HG03060 (cell line): ENCODE measurements at regions not wholly inside any gene's neighbourhood (a gene's known extent, or its start where the extent isn't known, plus 50 kb on each side); places are given as distances from the start of the nearest gene placed in this dataset.
"Not testable (repeated sequence)": the region's sequence is repeated elsewhere in the genome, so short reads cannot be mapped to it uniquely, and the experiment has no call there.

ENCODE experiments used
- ATAC-seq: cut with Tn5 transposase; IDR thresholded peaks from one replicate; pipeline ENCODE4 v1.9.1; 2021; ENCODE audit warnings: low read depth, moderate number of reproducible peaks; ENCODE audit not compliant: unreplicated experiment

DNA sequence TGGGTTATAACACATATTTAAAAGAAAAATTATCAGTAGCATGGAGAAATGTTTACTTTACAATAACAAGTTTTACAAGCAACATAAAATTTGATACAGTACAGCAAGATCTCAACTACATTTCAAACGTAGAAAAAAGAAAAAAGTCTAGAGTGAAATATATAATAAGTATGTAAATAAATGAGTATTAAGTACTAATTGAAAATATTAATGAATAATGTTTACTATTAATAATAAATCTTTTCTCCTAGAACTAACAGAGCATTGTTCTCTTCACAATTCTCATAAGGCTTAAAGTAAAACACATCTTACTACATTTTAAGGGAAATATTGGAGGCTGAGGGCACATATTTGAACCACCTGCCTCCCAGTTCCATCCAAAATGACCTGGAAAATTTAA is 72.1 kb downstream of the TMEM212 start:
- ATAC-seq: no peak

DNA sequence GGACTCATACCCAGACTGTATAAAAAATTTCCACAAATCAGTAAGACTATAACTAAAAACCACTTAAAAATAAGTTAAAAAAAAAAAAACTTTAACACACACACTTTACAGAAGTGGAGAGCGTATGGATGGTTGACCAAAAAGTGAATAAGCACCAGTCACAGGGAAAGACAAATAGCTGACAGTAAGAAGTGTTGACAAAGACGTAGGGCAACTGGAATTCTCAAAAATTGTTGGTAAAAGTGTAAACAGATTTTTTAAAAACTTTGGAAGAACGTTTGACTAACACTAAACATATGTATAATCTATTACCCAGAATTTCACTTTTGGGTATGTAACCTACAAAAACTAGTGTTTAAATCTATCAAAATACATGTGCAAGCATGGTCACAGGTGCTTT is 73.7 kb downstream of the TMEM212 start:
- ATAC-seq: no peak

DNA sequence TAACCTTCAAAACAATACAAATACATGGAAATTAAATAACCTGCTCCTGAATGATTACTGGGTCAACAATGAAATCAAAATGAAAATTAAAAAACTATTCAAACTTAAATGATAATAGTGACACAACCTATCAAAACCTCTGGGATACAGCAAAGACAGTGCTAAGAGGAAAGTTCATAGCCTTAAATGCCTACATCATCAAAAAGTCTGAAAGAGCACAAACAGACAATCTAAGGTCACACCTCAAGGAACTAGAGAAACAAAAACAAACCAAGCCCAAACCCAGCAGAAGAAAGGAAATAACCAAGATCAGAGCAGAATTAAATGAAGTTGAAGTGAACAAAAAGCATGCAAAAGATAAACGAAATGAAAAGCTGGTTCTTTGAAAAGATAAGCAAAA is 79.5 kb downstream of the TMEM212 start:
- not testable (repeated sequence) for ATAC-seq

DNA sequence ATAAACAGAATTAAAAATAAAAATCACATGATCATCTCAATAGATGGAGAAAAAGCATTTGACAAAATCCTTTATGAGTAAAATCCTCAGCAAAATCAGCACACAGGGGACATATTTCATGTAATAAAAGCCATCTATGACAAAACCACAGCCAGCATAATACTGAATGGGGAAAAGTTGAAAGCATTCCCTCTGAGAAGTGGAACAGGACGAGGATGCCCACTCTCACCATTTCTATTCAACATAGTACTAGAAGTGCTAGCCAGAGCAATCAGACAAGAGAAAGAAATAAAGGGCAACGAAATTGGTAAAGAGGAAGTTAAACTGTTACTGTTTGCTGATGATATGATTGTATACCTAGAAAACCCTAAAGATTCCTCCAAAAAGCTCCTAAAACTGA is 80.5 kb downstream of the TMEM212 start:
- not testable (repeated sequence) for ATAC-seq

DNA sequence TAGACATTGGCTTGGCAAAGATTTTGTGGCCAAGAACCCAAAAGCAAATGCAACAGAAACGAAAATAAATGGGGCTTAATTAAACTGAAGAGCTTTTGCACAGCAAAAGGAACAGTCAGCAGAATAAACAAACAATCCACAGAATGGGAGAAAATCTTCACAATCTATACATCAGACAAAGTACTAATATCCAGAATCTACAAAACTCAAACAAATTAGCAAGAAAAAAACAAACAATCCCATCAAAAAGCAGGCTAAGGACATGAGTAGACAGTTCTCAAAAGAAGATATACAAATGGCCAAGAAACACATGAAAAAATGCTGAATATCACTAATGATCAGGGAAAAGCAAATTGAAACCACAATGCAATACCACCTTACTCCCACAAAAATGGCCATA is 81.7 kb downstream of the TMEM212 start:
- not testable (repeated sequence) for ATAC-seq

DNA sequence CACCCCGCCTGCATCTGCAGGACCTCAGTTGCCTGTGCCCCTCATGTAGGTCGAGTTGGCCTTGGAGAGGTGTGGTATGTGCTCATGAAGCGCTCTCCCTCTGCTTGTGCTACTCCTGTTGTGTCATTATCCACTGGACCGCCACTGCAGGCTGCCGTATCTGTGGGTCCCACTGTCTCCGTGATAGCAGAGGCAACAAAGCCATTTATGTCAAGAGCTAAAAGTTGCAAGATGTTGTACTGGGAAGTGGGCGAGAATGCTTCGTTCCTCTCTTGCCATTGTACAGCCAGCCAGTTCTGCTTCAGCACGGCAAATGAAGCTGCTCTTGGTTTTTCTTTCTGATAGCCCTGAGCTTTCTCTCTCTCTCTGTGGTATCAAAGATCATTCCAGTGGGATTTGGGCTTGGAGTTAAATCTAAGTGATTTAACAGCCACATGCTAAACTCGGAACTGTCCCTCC is 89.0 kb downstream of the TMEM212 start:
- no peak for ATAC-seq

DNA sequence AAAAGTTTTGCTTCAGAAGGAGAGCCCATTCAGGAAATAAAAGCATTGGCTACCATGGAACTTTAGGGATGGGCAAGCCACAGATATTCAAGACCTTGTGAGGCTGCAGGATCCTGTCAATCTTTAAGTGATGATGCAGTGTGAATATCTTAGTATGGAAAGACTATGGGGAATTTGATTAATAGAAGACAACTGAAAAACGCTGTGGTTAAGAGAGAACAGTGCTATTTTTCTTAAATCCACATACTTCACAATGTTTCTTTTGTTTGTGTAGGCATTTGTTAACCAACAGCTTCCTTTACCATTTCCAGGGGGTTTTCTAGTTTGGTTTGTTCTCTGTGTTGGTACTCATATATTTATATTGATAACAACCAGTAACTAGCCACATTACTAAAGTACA is 90.3 kb downstream of the TMEM212 start:
- no peak for ATAC-seq

DNA sequence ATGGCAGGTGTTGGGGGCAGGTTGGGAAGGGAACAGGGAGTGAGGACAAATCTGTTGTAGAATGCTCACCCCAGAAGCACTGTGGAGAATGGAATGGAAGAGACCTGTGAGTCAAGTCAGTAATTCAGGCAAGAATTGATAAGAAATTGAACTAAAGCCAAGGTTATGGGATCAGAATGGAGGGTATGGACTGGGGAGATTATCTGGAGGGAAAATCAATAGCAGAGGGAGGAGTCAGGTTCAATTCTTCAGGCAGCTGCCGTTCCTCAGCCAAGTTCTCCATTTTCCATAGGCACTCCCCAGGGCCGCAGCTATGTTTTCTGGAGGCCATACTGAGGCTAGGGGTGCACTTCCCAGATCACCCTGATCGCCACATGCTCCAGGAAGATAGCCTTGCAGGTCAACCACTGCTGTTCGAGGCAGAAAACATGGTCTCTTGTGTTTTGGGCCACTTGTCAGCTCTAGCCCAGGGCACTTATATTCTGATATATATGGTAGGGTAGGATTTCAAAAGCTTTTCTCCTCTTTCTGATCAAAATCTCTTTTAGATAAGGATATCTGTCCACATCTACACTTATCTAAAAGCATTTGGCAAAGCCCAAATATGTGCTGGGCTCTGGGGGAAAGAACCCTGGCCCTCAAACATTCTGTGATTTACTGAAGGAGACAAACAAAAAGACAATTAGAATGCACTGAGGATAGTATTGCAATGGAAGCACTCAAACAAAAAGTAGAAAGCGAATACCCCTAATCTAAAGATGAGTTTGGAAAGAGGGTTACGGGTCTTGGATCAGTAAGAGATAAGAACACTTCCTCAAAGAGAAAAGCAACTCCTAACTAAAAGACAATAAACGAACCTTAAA is 92.3 kb downstream of the TMEM212 start:
- no peak for ATAC-seq

DNA sequence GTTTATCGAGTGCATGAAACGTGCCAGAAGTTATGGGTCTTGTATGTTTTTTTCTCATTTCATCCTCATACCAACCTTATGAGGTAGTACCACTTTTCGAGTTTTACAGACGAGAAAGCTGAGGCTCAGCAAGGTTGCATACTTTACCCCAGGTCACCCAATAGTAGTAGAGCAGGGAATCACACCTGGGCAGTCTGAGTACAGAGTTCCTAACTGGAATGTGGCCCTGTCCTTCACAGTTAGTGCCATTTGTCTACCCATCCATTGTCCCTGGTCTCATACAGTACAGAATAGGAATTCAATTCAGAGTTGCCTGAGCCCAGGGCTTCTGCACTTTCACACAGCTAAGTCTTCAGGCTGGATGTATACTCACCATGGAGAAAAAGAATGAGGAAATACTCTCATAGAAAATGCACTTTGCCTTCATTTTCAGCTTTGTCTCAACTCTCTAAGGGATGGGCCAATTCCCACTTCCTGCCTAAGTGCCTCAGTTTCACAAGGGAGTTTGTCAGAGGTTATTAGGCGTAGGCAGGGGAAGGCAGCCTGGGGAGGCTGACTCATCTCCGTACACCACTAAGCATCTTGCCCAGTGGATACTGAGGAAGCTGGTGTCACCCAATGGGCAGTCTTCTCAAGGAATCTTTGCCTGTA is 93.2 kb downstream of the TMEM212 start:
- ATAC-seq: no peak

DNA sequence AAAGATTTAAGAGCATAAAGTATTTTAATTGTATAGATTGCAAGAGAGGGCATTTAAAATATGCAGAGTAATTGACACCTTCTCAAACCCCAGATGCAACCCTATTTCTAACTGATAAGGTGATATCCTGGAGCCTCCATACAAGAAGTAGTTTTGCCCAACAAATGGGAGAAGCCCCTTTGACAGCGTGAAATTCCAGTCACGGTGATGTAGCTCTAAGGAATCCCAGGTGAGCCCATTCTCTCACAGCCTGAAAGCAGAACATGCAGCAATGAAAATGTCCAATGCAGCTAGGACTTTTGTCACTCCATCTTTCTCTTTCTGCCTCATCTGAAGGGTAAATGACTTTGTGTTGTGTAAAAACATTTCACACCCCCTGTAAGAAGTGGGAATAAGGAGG is 96.4 kb downstream of the TMEM212 start:
- no peak for ATAC-seq

DNA sequence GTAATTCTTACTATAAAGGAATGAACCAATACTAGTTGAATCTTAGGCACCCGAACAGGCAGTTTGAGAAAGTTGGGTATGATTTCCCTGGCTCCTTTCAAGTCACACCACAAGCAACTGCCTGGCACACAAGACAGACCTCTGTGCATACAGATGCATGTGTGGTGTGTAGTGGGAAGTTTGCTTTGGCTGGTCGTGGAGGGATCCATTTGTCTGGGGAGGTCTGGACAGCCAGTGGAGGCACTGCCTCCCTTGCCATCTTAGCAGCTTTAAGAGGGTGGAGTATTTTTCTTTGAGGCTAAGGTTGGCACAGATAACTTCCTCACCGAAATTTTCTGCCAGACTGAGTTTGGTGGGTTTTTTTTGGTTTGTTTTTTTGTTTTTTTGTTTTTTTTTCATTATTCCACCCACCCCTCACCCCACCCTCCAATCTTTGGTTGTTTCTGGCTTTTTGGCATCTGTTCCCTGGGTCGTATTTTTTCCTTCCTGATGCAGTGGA is 97.1 kb downstream of the TMEM212 start:
- ATAC-seq: no peak

DNA sequence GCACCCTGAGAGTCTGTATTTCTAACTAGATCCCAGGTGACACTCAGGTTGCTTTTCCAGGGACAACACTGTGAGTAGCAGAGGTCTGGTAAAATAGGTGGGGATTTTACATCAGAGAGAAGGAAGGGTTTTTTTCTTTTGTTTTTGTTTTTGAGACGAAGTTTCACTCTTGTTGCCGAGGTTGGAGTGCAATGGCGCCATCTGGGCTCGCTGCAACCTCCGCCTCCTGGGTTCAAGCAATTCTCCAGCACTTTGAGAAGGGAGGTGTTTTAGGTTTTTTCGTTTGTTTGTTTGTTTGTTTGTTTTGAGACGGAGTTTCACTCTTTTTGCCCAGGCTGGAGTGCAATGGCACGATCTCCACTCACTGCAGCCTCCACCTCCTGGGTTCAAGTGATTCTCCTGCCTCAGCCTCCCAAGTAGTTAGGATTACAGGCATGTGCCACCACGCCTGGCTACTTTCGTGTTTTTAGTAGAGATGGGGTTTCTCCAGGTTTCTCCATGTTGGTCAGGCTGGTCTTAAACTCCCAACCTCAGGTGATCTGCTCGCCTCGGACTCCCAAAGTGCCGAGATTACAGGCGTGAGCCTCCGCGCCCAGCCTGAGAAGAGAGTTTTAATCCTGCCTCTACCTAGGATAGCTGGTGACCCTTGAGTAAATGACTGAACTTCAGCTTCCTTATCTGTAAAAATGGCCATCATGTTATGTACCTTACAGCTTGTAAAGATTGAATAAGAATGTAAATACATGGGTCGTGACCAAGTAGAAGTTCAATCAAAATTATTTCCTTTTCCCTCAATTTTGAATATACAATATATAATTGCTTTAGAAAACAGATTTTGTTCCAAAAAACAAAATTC is 95.9 kb upstream of the FNDC3B start:
- ATAC-seq: no peak

DNA sequence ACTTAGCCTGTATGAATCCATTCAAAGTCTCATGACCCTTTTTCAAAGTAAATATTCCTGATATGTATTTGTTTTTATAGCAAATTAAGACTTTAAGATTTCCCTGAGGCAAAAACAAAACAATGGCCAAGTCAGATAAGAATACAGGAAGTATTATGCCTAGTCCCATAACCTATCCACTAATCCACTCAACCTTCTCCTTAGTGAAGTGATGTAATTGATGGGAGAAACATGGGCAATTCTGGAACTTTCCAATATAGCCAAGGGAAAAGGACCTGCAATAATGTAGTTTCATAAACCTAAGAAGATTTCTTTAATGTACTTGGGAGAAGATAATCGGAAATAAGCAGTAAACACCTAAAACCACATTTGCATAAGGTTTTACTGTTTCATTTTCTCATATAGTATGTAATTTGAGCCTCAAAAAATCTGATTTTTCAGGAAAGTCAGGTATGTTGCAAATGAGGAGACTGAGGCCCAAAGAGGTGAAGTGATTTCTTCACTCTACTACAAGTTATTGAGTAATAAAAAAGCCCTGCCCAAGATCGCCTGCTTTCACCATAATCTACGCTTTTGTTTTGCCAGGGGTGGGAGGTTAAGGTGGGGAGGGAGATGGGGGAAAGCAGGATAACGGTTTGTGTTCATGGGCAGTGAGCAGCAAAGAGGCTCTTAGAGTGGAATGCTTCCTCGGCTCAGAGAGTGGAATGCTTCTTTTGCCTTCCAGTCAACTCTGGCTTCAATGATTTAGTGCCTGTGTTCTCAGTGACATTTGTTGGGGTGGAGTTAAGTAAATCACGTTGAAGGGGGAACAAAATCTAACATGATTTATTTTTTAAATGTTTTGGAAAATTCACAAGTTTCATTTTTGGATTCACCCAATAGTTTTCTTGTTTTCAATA is 95.0 kb upstream of the FNDC3B start:
- ATAC-seq: no peak

DNA sequence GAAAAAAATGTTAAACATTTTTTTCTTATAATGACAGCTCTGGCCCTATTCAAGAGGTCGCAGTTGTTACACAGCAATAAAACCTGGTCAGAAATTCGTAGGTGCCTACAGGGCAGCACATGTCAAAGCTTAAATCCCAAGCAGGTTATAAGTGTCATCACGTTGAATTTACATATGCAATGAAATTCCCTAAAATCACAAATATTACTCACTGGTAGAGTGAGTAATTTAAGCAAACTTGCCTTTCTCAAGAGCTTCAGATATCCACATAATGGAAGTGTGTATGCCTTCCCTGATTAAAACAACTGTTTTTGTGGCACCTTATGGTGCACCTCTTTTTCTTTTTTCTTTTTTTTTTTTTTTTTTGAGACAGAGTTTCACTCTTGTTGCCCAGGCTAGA is 90.7 kb upstream of the FNDC3B start:
- ATAC-seq: no peak

DNA sequence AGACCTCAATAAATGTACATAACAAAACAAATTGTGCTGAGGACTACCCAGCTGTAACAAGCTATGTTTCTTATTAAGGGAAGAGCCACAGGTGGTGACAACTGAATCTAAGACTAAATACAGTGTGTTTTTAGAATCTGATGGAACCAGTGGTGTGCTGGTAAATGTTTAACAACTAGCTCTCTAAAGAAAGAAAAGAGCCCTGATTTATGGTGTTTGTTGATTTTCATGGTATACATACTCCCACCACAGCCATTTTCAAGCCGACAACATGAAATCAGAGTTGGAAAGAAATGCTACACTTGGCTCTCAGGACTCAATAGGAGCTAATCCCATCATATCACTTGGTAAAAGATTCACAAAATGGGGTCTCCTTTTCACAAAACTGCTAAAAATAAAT is 89.8 kb upstream of the FNDC3B start:
- no peak for ATAC-seq

DNA sequence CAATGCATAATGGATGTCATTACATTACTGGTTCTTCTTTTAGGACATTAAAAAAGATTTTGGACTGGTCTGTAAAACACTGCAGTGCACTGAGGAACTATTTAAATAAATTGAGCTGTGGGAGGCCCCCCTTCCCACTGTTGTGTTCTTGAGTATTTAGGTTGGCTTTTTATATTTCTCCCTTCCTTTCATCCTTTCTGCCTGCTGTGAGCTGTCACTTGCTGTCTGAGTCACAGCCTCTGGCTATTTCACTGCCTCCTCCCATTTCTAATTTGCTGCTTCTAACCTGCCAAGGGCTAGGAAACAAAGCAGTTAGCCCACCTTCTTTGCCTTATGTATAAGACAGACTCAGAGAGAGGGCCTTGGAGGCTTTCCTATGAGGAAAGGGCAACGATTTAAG is 89.0 kb upstream of the FNDC3B start:
- ATAC-seq: no peak

DNA sequence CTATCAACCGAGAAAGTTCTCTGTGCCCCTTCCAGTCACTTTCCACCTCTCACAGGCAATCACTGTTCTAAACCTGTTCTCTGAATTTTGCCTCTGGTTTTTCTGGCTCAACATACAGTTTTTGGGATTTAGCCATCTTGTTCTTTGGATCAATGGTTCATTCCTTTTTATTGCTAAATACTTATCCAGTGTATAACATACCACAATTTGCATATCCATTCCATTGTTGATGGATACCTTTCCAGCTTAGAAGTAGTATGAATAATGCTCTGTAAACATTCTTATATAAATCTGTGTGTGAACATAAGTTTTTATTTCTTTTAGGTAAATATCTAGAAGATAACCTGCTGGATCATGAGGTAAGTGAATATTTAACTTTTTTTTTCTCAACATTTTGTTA is 87.8 kb upstream of the FNDC3B start:
- no peak for ATAC-seq

DNA sequence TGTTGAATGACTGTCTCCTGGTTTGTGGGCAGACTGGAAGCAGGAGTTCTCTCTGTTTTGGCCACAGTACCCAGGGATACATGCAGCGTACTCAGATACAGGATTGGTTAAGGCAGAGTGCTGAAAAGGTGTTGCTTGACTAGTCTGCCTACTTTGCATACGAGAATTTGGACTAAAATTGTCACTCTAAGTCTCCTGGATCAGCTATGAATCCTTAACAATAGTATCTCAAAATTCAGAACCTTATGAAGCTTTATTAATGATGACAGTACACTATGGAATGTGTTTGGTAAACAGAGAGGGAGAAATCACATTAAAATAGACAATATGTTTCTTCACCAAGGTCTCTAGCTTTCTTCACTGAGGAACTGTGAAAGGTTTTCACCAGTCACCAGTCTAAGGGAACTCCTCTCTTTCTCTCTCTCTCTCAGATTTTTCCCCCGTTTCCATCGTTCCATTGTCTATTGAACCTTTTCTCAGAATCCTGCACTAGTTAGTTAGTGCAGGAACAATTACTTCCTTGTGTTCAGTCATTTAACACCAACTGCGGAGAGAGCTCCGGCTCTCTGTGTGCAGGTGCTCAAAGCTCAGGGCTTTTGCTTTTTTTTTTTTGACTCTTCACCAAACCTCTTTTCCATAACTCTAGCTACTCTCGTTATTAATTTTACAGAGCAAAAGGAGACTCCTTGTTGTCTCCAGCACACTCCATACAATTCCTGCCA is 85.9 kb upstream of the FNDC3B start:
- no peak for ATAC-seq

DNA sequence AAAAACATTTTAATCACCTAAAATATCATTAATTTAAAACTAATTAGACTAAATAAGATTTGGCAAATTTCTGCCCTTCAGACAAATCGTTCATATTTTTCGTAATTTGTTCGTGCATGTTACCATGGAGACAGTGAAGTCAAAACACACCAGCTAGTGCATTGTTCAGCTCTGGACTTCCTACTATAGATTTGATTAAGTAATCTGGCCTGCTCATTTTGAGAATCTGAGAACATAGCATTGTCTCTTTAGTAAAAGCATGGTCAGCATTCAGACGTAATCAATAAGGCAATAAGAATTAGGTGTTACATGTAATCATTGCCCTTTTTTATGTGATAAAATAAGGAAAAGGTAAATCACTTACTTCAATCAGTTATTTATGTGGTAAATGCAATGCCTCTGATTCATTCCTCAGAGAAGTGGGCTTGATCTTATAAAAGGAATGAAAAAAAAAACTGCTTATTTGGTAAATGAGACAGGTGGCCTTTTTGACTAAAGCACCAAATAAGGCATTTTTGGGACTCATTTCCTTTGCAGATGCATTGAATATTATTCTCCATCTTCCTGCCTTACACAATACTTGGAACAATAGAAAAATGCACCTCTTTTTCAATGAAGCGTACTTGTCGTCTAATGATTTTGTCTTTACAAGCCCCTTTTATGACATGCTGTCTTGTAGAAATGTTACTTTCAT is 84.5 kb upstream of the FNDC3B start:
- ATAC-seq: no peak
